GM23338 (cell line): ENCODE measurements at regions not wholly inside any gene's neighbourhood (a gene's known extent, or its start where the extent isn't known, plus 50 kb on each side); places are given as distances from the start of the nearest gene placed in this dataset.

ENCODE experiments used
- ATAC-seq: fragments of 200-7000 bp; cut with Tn5 transposase; 3 replicates; pipeline ENCODE4 v1.9.1; 2020
- DNase-seq: peaks from one replicate; pipeline ENCODE4 v3.0.0-alpha.2; 2015; ENCODE audit warnings: low spot score
- H2AFZ ChIP-seq: fragments of 200-600 bp; sonication (generic); 2 replicates; pipeline ENCODE4 v1.8.0; 2016; ENCODE audit warnings: antibody characterized with exemption, mild to moderate bottlenecking, moderate library complexity
- H3F3A ChIP-seq: fragments of 200-600 bp; sonication (generic); replicated peaks from 2 replicates; pipeline ENCODE4 v1.8.0; 2017; ENCODE audit warnings: antibody characterized with exemption, mixed run types, low read depth
- H3K27ac ChIP-seq: fragments of 200-600 bp; sonication (generic); 2 replicates; pipeline ENCODE4 v1.6.1; 2016; ENCODE audit warnings: low read depth
- H3K27me3 ChIP-seq: fragments of 200-600 bp; sonication (generic); 2 replicates; pipeline ENCODE4 v1.8.0; 2016; ENCODE audit warnings: mild to moderate bottlenecking, mixed run types, moderate library complexity; ENCODE audit not compliant: insufficient read depth
- H3K36me3 ChIP-seq: fragments of 200-600 bp; sonication (generic); 2 replicates; pipeline ENCODE4 v1.8.0; 2016; ENCODE audit warnings: mild to moderate bottlenecking; ENCODE audit not compliant: insufficient read depth
- H3K4me1 ChIP-seq: fragments of 200-600 bp; sonication (generic); 2 replicates; pipeline ENCODE4 v1.8.0; 2016; ENCODE audit warnings: mild to moderate bottlenecking, moderate library complexity; ENCODE audit not compliant: insufficient read depth
- H3K4me2 ChIP-seq: fragments of 200-600 bp; sonication (generic); 2 replicates; pipeline ENCODE4 v1.7.1; 2017; ENCODE audit warnings: mixed run types
- H3K4me3 ChIP-seq: fragments of 200-600 bp; sonication (generic); 2 replicates; pipeline ENCODE4 v1.6.1; 2016; ENCODE audit warnings: mixed run types
- H3K79me2 ChIP-seq: fragments of 200-600 bp; sonication (generic); replicated peaks from 2 replicates; pipeline ENCODE4 v1.8.0; 2017; ENCODE audit warnings: mild to moderate bottlenecking; ENCODE audit not compliant: insufficient read depth
- H3K9me2 ChIP-seq: fragments of 200-600 bp; sonication (generic); 2 replicates; pipeline ENCODE4 v1.8.0; 2017; ENCODE audit not compliant: insufficient read depth
- H4K20me1 ChIP-seq: fragments of 200-600 bp; sonication (generic); replicated peaks from 2 replicates; pipeline ENCODE4 v1.8.0; 2017; ENCODE audit warnings: mild to moderate bottlenecking; ENCODE audit not compliant: insufficient read depth
- H3K27ac Mint-ChIP-seq: 2 replicates; pipeline ENCODE4 v1.8.0; 2020; ENCODE audit warnings: inconsistent platforms, mild to moderate bottlenecking, moderate library complexity, mixed read lengths
- H3K27me3 Mint-ChIP-seq: 3 replicates; pipeline ENCODE4 v1.8.0; 2022; ENCODE audit warnings: low read depth, mild to moderate bottlenecking, moderate library complexity, mixed read lengths, inconsistent platforms; ENCODE audit not compliant: insufficient read depth, poor library complexity
- H3K36me3 Mint-ChIP-seq: 3 replicates; pipeline ENCODE4 v1.8.0; 2021; ENCODE audit warnings: low read depth, mild to moderate bottlenecking, inconsistent platforms, moderate library complexity, mixed read lengths
- H3K4me1 Mint-ChIP-seq: 3 replicates; pipeline ENCODE4 v1.8.0; 2020; ENCODE audit warnings: mild to moderate bottlenecking, inconsistent platforms, mixed read lengths
- H3K4me3 Mint-ChIP-seq: 3 replicates; pipeline ENCODE4 v1.8.0; 2021; ENCODE audit warnings: moderate library complexity, mild to moderate bottlenecking, inconsistent platforms, mixed read lengths
- H3K9me3 Mint-ChIP-seq: 3 replicates; pipeline ENCODE4 v1.8.0; 2020; ENCODE audit warnings: moderate library complexity, mild to moderate bottlenecking, inconsistent platforms, mixed read lengths
- CREB1 ChIP-seq: fragments of 250-450 bp; sonication (Bioruptor Pico); IDR thresholded peaks from 2 replicates; pipeline ENCODE4 v1.5.0; 2020; ENCODE audit warnings: low read depth, mild to moderate bottlenecking, moderate library complexity
- EZH2phosphoT487 ChIP-seq: fragments of 200-600 bp; sonication (generic); IDR thresholded peaks from one replicate; pipeline ENCODE4 v1.8.1; 2018; ENCODE audit warnings: antibody characterized with exemption; ENCODE audit not compliant: unreplicated experiment
- NANOG ChIP-seq: IDR thresholded peaks from 2 replicates; pipeline ENCODE4 v1.6.1; 2016; ENCODE audit warnings: antibody characterized with exemption, borderline replicate concordance
- POLR2AphosphoS5 ChIP-seq: IDR thresholded peaks from 2 replicates; pipeline ENCODE4 v1.6.1; 2016; ENCODE audit warnings: antibody characterized with exemption, low read depth
- REST ChIP-seq: IDR thresholded peaks from one replicate; pipeline ENCODE4 v1.6.1; 2018; ENCODE audit warnings: antibody characterized with exemption; ENCODE audit not compliant: unreplicated experiment
- ZNF331 ChIP-seq: fragments of 250-450 bp; sonication (Bioruptor Pico); IDR thresholded peaks from 2 replicates; pipeline ENCODE4 v1.5.0; 2020; ENCODE audit warnings: low read depth, mild to moderate bottlenecking, moderate library complexity

- Histone ChIP-seq H3F3A (no peaks in the 10 kb centered on the region), H3K9me2 (peaks cover 10% of the 10 kb centered on the region), H3K27ac (no peak overlapping the region), H3K4me3 (no peak overlapping the region), H4K20me1 (no peaks in the 10 kb centered on the region), H3K36me3 (no peaks in the 10 kb centered on the region; the same call in 1 of the 2 replicates), H2AFZ (no peak overlapping the region), H3K4me2 (no peak overlapping the region), H3K27me3 (no peaks in the 10 kb centered on the region), H3K4me1 (no peaks in the 10 kb centered on the region), H3K79me2 (no peaks in the 10 kb centered on the region)
- Mint-ChIP-seq H3K4me3 (no peak overlapping the region), H3K27me3 (peaks cover 2% of the 10 kb centered on the region), H3K9me3 (peaks cover 36% of the 10 kb centered on the region), H3K4me1 (peaks cover 4% of the 10 kb centered on the region; the same call in 2 of the 3 replicates), H3K36me3 (peaks cover 20% of the 10 kb centered on the region), H3K27ac (no peak overlapping the region)
- ATAC-seq (no peak), DNase-seq (no peak)
- TF ChIP-seq NANOG (no peak), POLR2AphosphoS5 (no peak), REST (no peak), ZNF331 (CRISPR knock-in tag) (no peak), CREB1 (CRISPR knock-in tag) (no peak), EZH2phosphoT487 (no peak)
Observed at GRCh38 chr1:59244891-59245290, 52.0 kb upstream of the FGGY start.
